ENCODE measurements at regions not wholly inside any gene's neighbourhood (a gene's known extent, or its start where the extent isn't known, plus 50 kb on each side); places are given as distances from the start of the nearest gene placed in this dataset.

GRCh38 chr2:7620255-7620654, 703.0 kb downstream of the RNF144A start:
- H3K9ac ChIP-seq (ENCODE audit: low read length) = no peak overlapping the region
- no peaks in the 10 kb centered on the region for H3F3A ChIP-seq (ENCODE audit: insufficient read depth, low read length, poor library complexity, severe bottlenecking)
- no peak overlapping the region for H2AFZ ChIP-seq (ENCODE audit: low read depth, low read length)
- H3K9me2 ChIP-seq (ENCODE audit: insufficient read depth, low read length) = no peaks in the 10 kb centered on the region
- H3K27ac ChIP-seq (ENCODE audit: low read length) = no peak overlapping the region
- no peaks in the 10 kb centered on the region for H4K20me1 ChIP-seq (ENCODE audit: insufficient read depth)
- H3K27me3 ChIP-seq (ENCODE audit: insufficient read depth, low read depth, low read length) = no peaks in the 10 kb centered on the region
- no peaks in the 10 kb centered on the region for H3K79me2 ChIP-seq (replicated peaks; ENCODE audit: insufficient read depth, low read length)
- no peak overlapping the region for H3K4me3 ChIP-seq (ENCODE audit: low read length)
- no peaks in the 10 kb centered on the region for H3K9me3 ChIP-seq (ENCODE audit: low read length)
- TF ChIP-seq TAF1 (IDR thresholded peaks at IDR 0.05; ENCODE audit: low read depth) (no peak), CTCF (IDR thresholded peaks at IDR 0.05; ENCODE audit: poor library complexity, severe bottlenecking) (no peak), MXI1 (conservative IDR thresholded peaks at IDR 0.05; ENCODE audit: poor library complexity, severe bottlenecking) (no peak), EZH2 (IDR thresholded peaks at IDR 0.05; ENCODE audit: borderline replicate concordance, insufficient read depth, low read length, poor library complexity, severe bottlenecking) (no peak), POLR2AphosphoS5 (IDR thresholded peaks at IDR 0.05) (no peak), SMC3 (conservative IDR thresholded peaks at IDR 0.05; ENCODE audit: poor library complexity) (no peak), REST (IDR thresholded peaks at IDR 0.05; ENCODE audit: borderline replicate concordance) (no peak), RAD21 (conservative IDR thresholded peaks at IDR 0.05) (no peak), EP300 (conservative IDR thresholded peaks at IDR 0.05; ENCODE audit: poor library complexity, severe bottlenecking) (no peak)
- H3K4me2 ChIP-seq (ENCODE audit: low read length) = no peak overlapping the region
- no peaks in the 10 kb centered on the region for H3K36me3 ChIP-seq (ENCODE audit: insufficient read depth, low read length)

- H3K79me2 ChIP-seq (replicated peaks; ENCODE audit: insufficient read depth, low read length) = no peaks in the 10 kb centered on the region
- H3K4me2 ChIP-seq (ENCODE audit: low read length) = no peak overlapping the region
- no peak overlapping the region for H2AFZ ChIP-seq (ENCODE audit: low read depth, low read length)
- no peak overlapping the region for H3K27ac ChIP-seq (ENCODE audit: low read length)
- no peaks in the 10 kb centered on the region for H3K9me3 ChIP-seq (ENCODE audit: low read length)
- H3K4me3 ChIP-seq (ENCODE audit: low read length) = no peak overlapping the region
- no peaks in the 10 kb centered on the region for H3K27me3 ChIP-seq (ENCODE audit: insufficient read depth, low read depth, low read length)
- H4K20me1 ChIP-seq (ENCODE audit: insufficient read depth) = no peaks in the 10 kb centered on the region
- H3K36me3 ChIP-seq (ENCODE audit: insufficient read depth, low read length) = no peaks in the 10 kb centered on the region
- TF ChIP-seq EZH2 (IDR thresholded peaks at IDR 0.05; ENCODE audit: borderline replicate concordance, insufficient read depth, low read length, poor library complexity, severe bottlenecking) (no peak), TAF1 (IDR thresholded peaks at IDR 0.05; ENCODE audit: low read depth) (no peak)
- no peaks in the 10 kb centered on the region for H3K9me2 ChIP-seq (ENCODE audit: insufficient read depth, low read length)
- no peak overlapping the region for H3K9ac ChIP-seq (ENCODE audit: low read length)
- no peaks in the 10 kb centered on the region for H3F3A ChIP-seq (ENCODE audit: insufficient read depth, low read length, poor library complexity, severe bottlenecking)
Observed at GRCh38 chr2:7621018-7621814, 704.0 kb downstream of the RNF144A start.

All from neural cell (in vitro differentiated cells).